ENCODE measurements at regions not wholly inside any gene's neighbourhood (a gene's known extent, or its start where the extent isn't known, plus 50 kb on each side); places are given as distances from the start of the nearest gene placed in this dataset.

- DNase-seq (ENCODE audit: low read depth, low spot score) (no peak), ATAC-seq (no peak)
- Histone ChIP-seq H3K36me3 (ENCODE audit: control insufficient read depth, insufficient read depth, low read length) (no peaks in the 10 kb centered on the region), H3K27ac (ENCODE audit: low read length) (no peak overlapping the region), H3K4me3 (ENCODE audit: low read depth in 2 of 2, low read length in 2 of 2) (no peak overlapping the region), H3K27me3 (ENCODE audit: control insufficient read depth, insufficient read depth, low read length) (no peaks in the 10 kb centered on the region), H3K4me1 (ENCODE audit: control insufficient read depth, insufficient read depth, low read length) (no peaks in the 10 kb centered on the region), H3K9me3 (ENCODE audit: control insufficient read depth, insufficient read depth, low read depth, low read length) (no peaks in the 10 kb centered on the region)
- ChIA-PET POLR2A (no interaction called here), CTCF (no interaction called here)
- intact Hi-C loops (cut with micrococcal nuclease; ENCODE audit: unreplicated experiment) (no loop called here), in situ Hi-C loops (cut with HindIII; ENCODE audit: low pct_unique_long_range_greater_than_20kb, low sequenced_read_pairs) (no loop called here)
- TF ChIP-seq CTCF (IDR thresholded peaks at IDR 0.05) (no peak), SIN3A (IDR thresholded peaks at IDR 0.05; ENCODE audit: borderline replicate concordance, insufficient read depth, low read depth, low read length) (no peak), TCF7L2 (IDR thresholded peaks at IDR 0.05; ENCODE audit: low read depth, low read length) (no peak), POLR2AphosphoS5 (IDR thresholded peaks at IDR 0.05; ENCODE audit: low read depth, low read length) (no peak), REST (IDR thresholded peaks at IDR 0.05; ENCODE audit: insufficient read depth in 1 of 2, low read depth in 2 of 2, low read length in 1 of 2) (no peak)
- BruUV-seq (replicated peaks), result no TSS peak
These were observed 306.8 kb upstream of the FAM241A start for GRCh38 chr4:111838406-111838930.

- POLR2A ChIA-PET, result no interaction called here
- intact Hi-C loops (cut with micrococcal nuclease; ENCODE audit: unreplicated experiment), result no loop called here
- CTCF ChIA-PET, result no interaction called here
These were observed 306.1 kb upstream of the FAM241A start for GRCh38 chr4:111839141-111839540.

More at GRCh38 chr4:111839141-111839540, 306.1 kb upstream of the FAM241A start:
- TF ChIP-seq POLR2AphosphoS5 (IDR thresholded peaks at IDR 0.05; ENCODE audit: low read depth, low read length) (no peak), SIN3A (IDR thresholded peaks at IDR 0.05; ENCODE audit: borderline replicate concordance, insufficient read depth, low read depth, low read length) (no peak), REST (IDR thresholded peaks at IDR 0.05; ENCODE audit: insufficient read depth in 1 of 2, low read depth in 2 of 2, low read length in 1 of 2) (no peak), CTCF (IDR thresholded peaks at IDR 0.05) (no peak), TCF7L2 (IDR thresholded peaks at IDR 0.05; ENCODE audit: low read depth, low read length) (no peak)
- in situ Hi-C loops (cut with HindIII; ENCODE audit: low pct_unique_long_range_greater_than_20kb, low sequenced_read_pairs), result no loop called here
- no peaks in the 10 kb centered on the region for H3K4me1 ChIP-seq (ENCODE audit: control insufficient read depth, insufficient read depth, low read length)
- no peak overlapping the region for H3K4me3 ChIP-seq (ENCODE audit: low read depth in 2 of 2, low read length in 2 of 2)
- no peak overlapping the region for H3K27ac ChIP-seq (ENCODE audit: low read length)
- H3K36me3 ChIP-seq (ENCODE audit: control insufficient read depth, insufficient read depth, low read length), result no peaks in the 10 kb centered on the region
- no peaks in the 10 kb centered on the region for H3K27me3 ChIP-seq (ENCODE audit: control insufficient read depth, insufficient read depth, low read length)
- no peak for ATAC-seq
- BruUV-seq (replicated peaks), result no TSS peak
- no peaks in the 10 kb centered on the region for H3K9me3 ChIP-seq (ENCODE audit: control insufficient read depth, insufficient read depth, low read depth, low read length)
- DNase-seq (ENCODE audit: low read depth, low spot score), result no peak
